Jurkat, Clone E6-1 (cell line): ENCODE measurements at regions not wholly inside any gene's neighbourhood (a gene's known extent, or its start where the extent isn't known, plus 50 kb on each side); places are given as distances from the start of the nearest gene placed in this dataset.

Source experiments
- DNase-seq: peaks from one replicate; pipeline ENCODE4 v3.0.0-alpha.2; 2011; ENCODE audit warnings: low read depth, low spot score
- H3K4me3 ChIP-seq: 2 replicates; pipeline ENCODE4 v1.5.1; 2011; ENCODE audit warnings: mild to moderate bottlenecking, low read length, control low read depth, moderate library complexity

DNA sequence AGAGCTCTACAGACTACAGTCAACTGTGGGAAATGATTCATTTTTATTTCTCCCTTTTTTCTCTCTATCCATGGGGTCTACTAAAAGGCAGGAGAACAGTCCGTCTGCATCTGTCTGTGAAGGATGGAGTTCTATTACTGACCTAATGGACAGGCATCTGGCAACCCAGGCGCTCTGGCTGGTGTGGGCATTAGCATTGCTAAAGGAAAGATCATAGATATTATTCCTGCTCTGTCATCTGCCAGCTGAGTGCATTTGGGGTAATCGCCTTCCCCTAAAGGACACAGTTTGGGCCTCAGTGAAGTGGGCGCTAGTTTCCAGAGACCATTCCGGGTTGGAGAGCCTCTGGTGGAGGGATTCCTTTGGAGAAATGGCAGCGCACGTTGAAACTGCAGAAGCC lies 201.3 kb upstream of the TCERG1L start:
- H3K4me3 ChIP-seq = no peak overlapping the region
- DNase-seq = no peak

DNA sequence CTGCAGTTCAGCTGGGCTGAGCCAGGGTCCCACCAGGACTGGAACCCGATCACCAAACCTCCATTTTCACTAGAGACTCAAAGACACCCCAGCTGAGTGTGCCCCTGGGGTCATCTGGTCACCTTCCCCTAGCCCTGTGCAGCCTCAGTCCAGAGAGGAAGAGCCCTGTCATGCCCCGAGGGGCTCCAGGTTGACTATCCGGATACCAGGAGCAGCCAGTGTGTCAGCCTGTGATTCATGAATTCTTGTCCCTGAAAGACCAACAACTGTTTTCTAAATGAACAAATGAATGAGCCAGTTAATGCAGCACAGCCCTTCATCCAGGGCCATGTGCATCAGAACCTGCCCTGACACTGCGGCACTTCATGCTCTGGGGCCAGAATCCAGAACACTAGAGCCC lies 201.9 kb upstream of the TCERG1L start:
- H3K4me3 ChIP-seq = no peak overlapping the region
- no peak for DNase-seq

DNA sequence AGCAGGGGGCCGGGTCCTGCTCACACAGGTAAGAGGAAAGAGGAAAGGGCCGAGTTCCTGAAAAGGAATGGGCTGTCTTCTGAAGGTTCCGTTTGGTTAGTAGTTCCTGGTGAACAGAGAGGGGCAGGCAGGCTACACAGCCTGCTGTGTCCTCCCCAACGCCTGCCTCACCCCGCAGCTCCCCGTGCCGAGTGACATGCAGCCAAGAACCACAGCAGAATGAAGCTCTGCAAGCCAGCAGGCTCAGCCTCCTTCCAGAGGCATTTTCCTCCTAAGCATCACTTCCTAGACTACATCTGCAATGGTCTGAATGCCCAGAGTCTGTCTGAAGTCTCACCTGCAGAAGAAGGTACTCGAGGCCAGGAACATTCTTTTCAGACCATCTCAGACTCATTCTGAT lies 202.4 kb upstream of the TCERG1L start:
- DNase-seq = no peak
- H3K4me3 ChIP-seq = no peak overlapping the region

- no peak for DNase-seq
- no peak overlapping the region for H3K4me3 ChIP-seq
Observed at GRCh38 chr10:131514454-131514853, 202.9 kb upstream of the TCERG1L start.

- H3K4me3 ChIP-seq = no peak overlapping the region
- DNase-seq = no peak
Observed at GRCh38 chr10:131516285-131516684, 204.8 kb upstream of the TCERG1L start.

DNA sequence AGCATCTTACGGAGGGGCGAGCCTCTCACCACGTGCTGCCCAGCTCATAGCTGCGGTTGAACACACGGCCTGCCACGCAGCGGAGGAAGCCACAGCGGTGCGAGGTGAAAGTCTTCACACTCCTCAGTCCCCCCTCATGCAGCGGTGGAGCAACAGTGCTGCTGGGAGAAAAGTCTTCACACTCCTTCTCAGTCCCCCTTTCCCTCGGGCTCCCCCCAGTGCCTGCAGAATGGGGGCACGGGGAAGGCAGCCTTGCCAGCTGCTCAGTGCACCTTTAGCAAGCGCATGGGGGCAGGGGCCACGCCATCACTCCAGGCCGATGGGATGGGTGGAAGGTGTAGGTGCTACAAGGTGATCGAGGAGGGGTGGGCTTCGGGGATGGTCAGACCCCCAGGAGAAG lies 206.3 kb upstream of the TCERG1L start:
- H3K4me3 ChIP-seq = no peak overlapping the region
- DNase-seq = no peak

DNA sequence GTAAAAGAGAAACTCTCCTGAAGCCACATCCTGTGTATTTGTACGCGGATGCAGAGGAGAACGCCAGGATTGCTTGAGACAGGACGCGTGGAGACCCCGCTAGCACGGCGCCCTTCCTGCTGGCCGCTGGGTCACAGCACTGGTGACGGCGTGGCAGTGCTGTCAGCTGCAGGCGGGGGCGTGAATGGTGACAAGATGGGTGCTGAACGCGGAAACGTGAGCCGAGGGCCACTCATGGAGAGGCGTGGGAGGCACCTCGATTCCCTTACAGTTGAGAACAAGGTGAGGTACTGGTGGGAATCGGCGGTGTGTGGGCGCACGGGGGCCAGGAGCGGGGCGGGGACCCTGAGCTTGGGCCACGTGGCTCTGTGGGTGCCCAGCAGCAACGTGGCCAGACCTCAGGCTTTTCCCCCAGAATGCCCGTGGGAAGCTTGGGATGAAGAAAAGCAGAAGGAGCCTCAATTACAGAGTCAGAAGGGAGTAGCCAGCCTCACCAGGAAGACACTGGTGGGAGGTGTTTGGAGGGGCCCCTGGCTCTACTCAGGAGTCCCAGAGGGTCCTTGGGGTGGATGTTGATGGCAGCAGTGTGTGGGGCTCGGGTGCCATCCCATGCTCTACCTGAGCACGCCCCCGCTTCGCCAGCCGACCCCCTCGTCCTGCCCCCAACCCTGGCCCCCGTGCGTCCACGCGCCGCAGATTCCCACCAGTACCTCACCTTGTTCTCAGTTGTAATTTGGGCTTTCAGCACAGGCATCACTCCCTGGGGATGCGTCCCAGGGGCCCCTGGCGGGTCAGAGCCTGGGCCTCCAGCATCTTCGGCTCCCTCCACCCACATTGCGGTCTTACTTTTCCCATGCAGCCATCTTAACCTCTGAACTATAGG lies 208.4 kb upstream of the TCERG1L start:
- H3K4me3 ChIP-seq = no peak overlapping the region
- DNase-seq = no peak

DNA sequence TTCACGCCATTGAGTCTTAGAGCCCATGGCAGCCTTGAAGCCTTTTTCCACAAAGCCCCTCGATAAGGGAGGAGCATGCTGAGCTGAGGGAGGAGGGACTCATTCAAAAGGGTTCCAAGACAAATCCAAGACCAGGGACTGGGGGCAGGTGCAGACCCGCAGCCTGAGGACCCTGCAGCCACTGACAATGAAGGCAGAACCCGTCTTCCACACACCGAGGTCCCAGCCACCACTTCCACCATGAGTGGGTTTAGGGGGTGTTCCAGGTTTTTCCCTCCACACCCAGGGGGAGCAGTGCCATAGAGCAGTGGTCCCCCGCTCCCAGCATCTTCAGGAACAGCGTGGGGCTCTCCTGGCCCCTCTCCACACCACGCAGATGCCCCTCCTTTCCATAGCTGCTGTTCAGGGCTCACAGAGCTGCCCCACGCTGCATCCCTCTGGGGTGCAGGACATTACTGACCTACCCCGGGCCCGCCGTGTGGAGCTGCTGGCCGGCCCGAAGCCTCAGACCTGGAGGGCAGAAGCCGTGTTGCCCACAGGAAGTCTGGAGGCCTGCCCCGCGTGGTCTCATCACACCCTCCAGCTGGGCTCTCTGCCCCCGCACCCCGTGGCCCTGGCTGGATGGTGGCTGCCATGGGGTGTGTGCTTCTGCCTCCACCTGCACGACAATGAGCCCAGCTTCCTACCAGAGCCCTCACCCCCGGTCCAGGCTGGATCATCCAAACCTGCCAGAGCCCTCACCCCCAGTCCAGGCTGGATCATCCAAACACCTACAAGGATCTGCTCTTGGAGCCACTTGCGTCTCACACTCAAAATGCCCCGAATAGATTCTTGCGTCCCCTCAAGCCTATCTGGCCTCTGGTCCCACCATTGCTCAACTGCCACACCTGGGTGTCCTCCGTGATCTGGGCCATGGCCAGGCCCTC lies 220.0 kb upstream of the TCERG1L start:
- no peak for DNase-seq
- no peak overlapping the region for H3K4me3 ChIP-seq

GRCh38 chr10:131532291-131532690 lies 220.8 kb upstream of the TCERG1L start:
- no peak overlapping the region for H3K4me3 ChIP-seq
- DNase-seq = no peak

DNA sequence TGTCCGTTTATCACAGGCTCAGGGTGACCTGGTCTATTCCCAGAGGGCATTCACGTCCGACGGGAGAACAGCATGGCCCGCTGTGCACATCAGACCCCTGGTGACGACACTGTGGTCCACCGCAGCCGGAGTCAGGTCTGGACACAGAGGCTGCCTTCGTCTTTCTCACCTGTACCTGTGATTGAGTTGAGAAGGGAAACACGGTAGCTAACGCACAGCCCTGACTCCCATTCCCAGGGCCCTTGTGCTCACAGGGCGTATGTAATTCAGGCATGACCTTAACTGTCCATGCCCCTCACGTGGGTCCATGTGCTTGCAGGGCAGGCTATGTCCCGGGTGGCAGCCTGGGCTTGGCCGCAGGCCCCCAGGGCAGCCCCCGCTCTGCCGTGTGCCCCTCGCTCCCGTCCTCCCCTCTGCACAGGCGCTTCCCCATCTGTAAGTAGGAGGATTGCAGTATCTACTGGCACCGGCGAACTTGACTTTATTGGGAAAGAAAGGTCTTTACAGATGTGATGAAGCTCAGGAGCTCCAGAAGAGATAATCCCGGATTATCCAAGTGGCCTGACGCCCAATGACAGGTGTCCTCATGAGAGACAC lies 221.3 kb upstream of the TCERG1L start:
- DNase-seq = no peak
- H3K4me3 ChIP-seq = no peak overlapping the region

DNA sequence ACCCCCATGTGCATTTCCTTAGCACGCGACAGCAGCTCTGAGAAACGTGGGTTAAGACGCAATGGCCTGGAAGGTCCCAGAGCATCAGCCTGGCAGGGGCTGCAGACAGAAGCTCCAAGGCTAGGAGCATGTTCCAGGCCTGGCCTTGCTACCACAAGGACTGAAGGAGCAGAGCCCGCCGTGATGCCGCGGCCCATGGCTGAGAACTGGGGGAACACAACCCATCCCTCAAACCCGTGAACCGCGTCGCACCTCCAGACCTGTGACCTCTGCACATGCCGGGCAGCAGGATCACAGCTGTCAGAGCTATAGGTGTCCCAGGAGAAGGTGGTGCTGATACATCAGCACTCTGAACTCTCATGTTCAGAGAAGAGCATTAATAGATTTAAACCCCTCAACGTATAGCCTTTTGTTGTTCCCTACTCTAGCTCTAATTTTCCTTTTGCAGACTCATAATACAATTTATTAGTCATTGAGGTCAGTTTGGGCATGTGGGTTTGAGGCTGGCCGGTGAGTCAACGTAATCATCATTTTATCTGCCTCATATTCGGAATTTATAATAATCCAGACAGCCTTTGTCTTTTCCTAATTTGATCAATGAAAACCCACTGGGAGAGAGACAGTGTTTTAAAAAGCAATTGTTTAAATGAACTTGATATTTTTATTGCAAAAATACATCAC lies 222.5 kb upstream of the TCERG1L start:
- H3K4me3 ChIP-seq = no peak overlapping the region
- DNase-seq = no peak

- no peak overlapping the region for H3K4me3 ChIP-seq
- DNase-seq = no peak
Observed at GRCh38 chr10:131534836-131535235, 223.3 kb upstream of the TCERG1L start.

DNA sequence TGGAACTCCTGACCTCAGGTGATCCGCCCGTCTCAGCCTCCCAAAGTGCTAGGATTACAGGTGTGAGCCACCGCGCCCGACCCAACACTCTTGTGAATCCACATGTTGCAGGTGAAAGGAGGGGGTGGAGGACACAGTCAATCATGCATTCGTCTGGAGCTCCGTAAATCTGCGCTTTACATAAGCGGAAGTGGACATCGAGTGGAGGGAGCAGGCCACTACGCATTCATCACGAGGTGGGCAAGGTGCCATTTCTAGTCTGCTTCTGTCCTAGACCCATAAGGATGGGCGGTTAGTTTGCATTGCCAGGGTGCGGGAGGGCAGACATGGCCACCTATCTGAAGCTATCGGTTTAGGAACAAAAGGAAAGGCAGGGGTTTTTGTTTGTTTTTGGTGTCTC lies 225.2 kb upstream of the TCERG1L start:
- DNase-seq = no peak

DNA sequence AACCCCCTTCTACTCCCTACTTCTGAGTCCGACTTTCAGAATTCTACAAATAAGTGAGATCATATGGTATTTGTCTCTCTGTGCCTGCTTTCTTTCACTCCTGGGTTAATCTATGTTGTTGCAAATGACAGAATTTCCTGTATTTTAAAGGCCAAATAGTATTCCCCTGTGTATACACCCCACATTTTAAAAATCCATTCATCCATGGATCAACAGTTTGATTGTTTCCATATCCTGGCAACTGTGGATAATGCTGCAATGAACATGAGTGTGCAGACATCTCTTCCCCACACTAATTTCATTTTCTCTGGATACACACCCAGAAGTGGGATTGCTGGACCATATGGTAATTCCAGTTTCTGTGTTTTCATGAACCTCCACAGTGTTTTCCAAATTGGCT lies 225.8 kb upstream of the TCERG1L start:
- no peak overlapping the region for H3K4me3 ChIP-seq
- DNase-seq = no peak

More for the DNA sequence above, 225.2 kb upstream of the TCERG1L start:
- H3K4me3 ChIP-seq = no peak overlapping the region

DNA sequence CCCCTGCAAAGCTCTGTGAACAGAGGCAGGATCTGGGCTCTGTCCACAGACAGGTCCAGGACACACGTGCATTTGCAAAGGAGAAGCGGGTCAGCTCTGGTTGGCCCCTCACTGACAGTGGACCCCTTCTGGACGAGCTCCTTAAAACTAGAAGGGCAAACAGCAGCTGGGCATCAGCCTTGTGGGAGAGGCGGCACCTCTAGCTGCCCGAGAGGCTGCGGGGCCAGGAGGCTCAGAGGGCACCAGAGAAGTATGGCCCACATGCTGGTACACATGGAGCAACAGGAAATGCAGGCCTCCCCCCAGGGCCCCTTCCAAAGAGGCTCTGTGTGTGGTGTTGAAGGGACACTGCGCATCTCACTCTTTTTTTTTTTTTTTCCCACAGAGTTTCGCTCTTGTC lies 233.0 kb upstream of the TCERG1L start:
- no peak for DNase-seq
- no peak overlapping the region for H3K4me3 ChIP-seq

GRCh38 chr10:131546086-131546810 lies 234.7 kb upstream of the TCERG1L start:
- no peak overlapping the region for H3K4me3 ChIP-seq
- DNase-seq = no peak

DNA sequence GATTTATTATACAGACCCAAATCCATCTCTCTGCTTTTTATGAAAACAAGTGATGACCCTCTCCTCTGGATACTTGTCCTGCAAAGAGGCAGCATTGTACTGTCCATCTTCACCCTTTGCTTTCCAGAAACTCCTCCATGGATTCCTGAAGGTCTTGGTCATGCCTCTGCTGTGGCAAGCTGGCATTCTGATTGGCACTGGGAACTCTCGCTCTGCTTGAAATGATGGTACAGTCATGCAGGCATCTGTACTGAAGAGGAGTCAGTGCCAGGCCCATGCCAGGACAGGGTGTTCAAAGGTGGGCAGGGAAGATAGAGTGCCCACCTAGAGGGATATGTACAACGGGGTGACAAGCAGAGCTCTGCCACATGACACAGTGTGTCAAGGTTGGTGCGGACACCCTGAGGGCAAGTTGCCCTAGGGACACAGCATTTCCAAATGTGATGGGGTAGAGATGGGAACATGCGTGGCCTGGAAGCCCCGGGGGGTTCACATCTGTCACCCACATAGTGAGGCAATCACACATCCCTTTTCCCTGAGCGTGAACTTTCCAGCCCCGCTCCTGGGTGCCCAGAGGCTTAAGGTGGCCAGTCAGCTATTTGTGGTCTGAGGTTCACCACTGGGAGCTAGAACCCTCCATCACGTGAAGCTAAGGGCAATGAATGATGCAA lies 235.7 kb upstream of the TCERG1L start:
- H3K4me3 ChIP-seq = no peak overlapping the region
- no peak for DNase-seq

GRCh38 chr10:131548176-131548575 lies 236.7 kb upstream of the TCERG1L start:
- no peak overlapping the region for H3K4me3 ChIP-seq
- no peak for DNase-seq
